ENCODE measurements at regions not wholly inside any gene's neighbourhood (a gene's known extent, or its start where the extent isn't known, plus 50 kb on each side); places are given as distances from the start of the nearest gene placed in this dataset.

- Histone ChIP-seq H3K27ac (ENCODE audit: poor library complexity, severe bottlenecking) (no peak overlapping the region), H3K4me1 (ENCODE audit: insufficient read depth, poor library complexity, severe bottlenecking) (no peaks in the 10 kb centered on the region), H3K4me3 (ENCODE audit: severe bottlenecking) (no peak overlapping the region), H3K9me3 (ENCODE audit: severe bottlenecking) (no peaks in the 10 kb centered on the region), H3K27me3 (ENCODE audit: insufficient read depth, poor library complexity, severe bottlenecking) (peaks cover 1% of the 10 kb centered on the region), H3K36me3 (ENCODE audit: low read depth) (no peaks in the 10 kb centered on the region)
- no peak for TF ChIP-seq CTCF (IDR thresholded peaks at IDR 0.05; ENCODE audit: poor library complexity, severe bottlenecking)
- DNase-seq (ENCODE audit: low spot score): no peak
- no peak for ATAC-seq (ENCODE audit: low read depth)
Measured at GRCh38 chr4:85058551-85058950, 92.1 kb upstream of the WDFY3 start.

GRCh38 chr4:85061974-85062373 is 95.5 kb upstream of the WDFY3 start:
- no peak for DNase-seq (ENCODE audit: low spot score)

GRCh38 chr4:85062466-85062865 is 96.0 kb upstream of the WDFY3 start:
- no peaks in the 10 kb centered on the region for H3K4me1 ChIP-seq (ENCODE audit: insufficient read depth, poor library complexity, severe bottlenecking)
- peaks cover 13% of the 10 kb centered on the region for H3K27me3 ChIP-seq (ENCODE audit: insufficient read depth, poor library complexity, severe bottlenecking)
- ATAC-seq (ENCODE audit: low read depth) (no peak), DNase-seq (ENCODE audit: low spot score) (no peak)
- no peak overlapping the region for H3K27ac ChIP-seq (ENCODE audit: poor library complexity, severe bottlenecking)
- no peak overlapping the region for H3K4me3 ChIP-seq (ENCODE audit: severe bottlenecking)
- H3K36me3 ChIP-seq (ENCODE audit: low read depth): no peaks in the 10 kb centered on the region
- no peaks in the 10 kb centered on the region for H3K9me3 ChIP-seq (ENCODE audit: severe bottlenecking)
- TF ChIP-seq CTCF (IDR thresholded peaks at IDR 0.05; ENCODE audit: poor library complexity, severe bottlenecking): no peak

More at GRCh38 chr4:85061974-85062373, 95.5 kb upstream of the WDFY3 start:
- no peak for TF ChIP-seq CTCF (IDR thresholded peaks at IDR 0.05; ENCODE audit: poor library complexity, severe bottlenecking)
- Histone ChIP-seq H3K27me3 (ENCODE audit: insufficient read depth, poor library complexity, severe bottlenecking) (peaks cover 13% of the 10 kb centered on the region), H3K36me3 (ENCODE audit: low read depth) (no peaks in the 10 kb centered on the region), H3K4me1 (ENCODE audit: insufficient read depth, poor library complexity, severe bottlenecking) (no peaks in the 10 kb centered on the region), H3K4me3 (ENCODE audit: severe bottlenecking) (no peak overlapping the region), H3K27ac (ENCODE audit: poor library complexity, severe bottlenecking) (no peak overlapping the region), H3K9me3 (ENCODE audit: severe bottlenecking) (no peaks in the 10 kb centered on the region)
- no peak for ATAC-seq (ENCODE audit: low read depth)

GRCh38 chr4:85067342-85067741 is 100.9 kb upstream of the WDFY3 start:
- Histone ChIP-seq H3K36me3 (ENCODE audit: low read depth) (no peaks in the 10 kb centered on the region), H3K9me3 (ENCODE audit: severe bottlenecking) (no peaks in the 10 kb centered on the region), H3K27ac (ENCODE audit: poor library complexity, severe bottlenecking) (no peak overlapping the region), H3K4me1 (ENCODE audit: insufficient read depth, poor library complexity, severe bottlenecking) (no peaks in the 10 kb centered on the region), H3K27me3 (ENCODE audit: insufficient read depth, poor library complexity, severe bottlenecking) (peaks cover 13% of the 10 kb centered on the region), H3K4me3 (ENCODE audit: severe bottlenecking) (no peak overlapping the region)
- no peak for TF ChIP-seq CTCF (IDR thresholded peaks at IDR 0.05; ENCODE audit: poor library complexity, severe bottlenecking)
- DNase-seq (ENCODE audit: low spot score) (no peak), ATAC-seq (ENCODE audit: low read depth) (no peak)

GRCh38 chr4:85078016-85078415 is 111.5 kb upstream of the WDFY3 start:
- H3K9me3 ChIP-seq (ENCODE audit: severe bottlenecking): no peaks in the 10 kb centered on the region
- no peaks in the 10 kb centered on the region for H3K27me3 ChIP-seq (ENCODE audit: insufficient read depth, poor library complexity, severe bottlenecking)
- no peak for ATAC-seq (ENCODE audit: low read depth)
- no peak overlapping the region for H3K27ac ChIP-seq (ENCODE audit: poor library complexity, severe bottlenecking)
- no peak for DNase-seq (ENCODE audit: low spot score)
- no peak overlapping the region for H3K4me3 ChIP-seq (ENCODE audit: severe bottlenecking)
- no peak for TF ChIP-seq CTCF (IDR thresholded peaks at IDR 0.05; ENCODE audit: poor library complexity, severe bottlenecking)
- H3K36me3 ChIP-seq (ENCODE audit: low read depth): no peaks in the 10 kb centered on the region
- no peaks in the 10 kb centered on the region for H3K4me1 ChIP-seq (ENCODE audit: insufficient read depth, poor library complexity, severe bottlenecking)
